ENCODE measurements at regions not wholly inside any gene's neighbourhood (a gene's known extent, or its start where the extent isn't known, plus 50 kb on each side); places are given as distances from the start of the nearest gene placed in this dataset.
A peak's percentile ranks its signal among the peaks of the same experiment; 100 is the strongest.
"Not testable (repeated sequence)": the region's sequence is repeated elsewhere in the genome, so short reads cannot be mapped to it uniquely, and the experiment has no call there.

DNA sequence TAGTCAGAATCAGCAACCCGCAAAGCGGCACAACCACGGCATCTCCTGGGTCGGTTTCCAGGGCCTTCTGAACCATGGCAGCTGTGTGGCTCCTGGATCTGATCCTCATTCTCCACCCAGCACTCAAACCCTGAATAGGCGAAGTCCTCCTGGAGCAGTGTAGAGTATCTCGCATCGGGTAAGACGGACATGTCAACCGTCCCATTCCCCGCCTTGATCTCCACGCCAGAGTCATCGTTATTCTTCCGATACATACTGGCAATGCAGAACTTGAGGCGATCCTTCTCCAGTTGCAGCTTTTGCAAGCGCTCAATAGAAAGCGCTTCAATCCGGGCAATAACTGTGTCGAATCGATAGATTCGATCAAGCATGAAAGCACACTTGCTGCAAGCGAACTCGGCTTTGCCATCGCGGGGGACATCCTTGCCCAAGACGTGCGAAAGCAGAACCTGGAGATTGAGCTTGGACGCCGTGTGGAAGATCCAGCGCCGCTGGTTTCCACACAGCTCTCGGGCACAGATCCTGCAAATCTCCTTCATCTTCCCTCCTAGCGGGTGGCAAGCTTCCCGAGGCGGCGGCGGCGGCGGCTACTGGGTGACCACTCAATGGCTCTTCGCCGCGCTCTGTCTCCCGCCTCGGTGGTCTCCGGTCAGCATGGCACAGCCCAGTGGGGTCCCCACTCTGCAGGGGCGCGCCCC lies 142.9 kb downstream of the NBPF8 start:
- DNase-seq: not testable (repeated sequence)

DNA sequence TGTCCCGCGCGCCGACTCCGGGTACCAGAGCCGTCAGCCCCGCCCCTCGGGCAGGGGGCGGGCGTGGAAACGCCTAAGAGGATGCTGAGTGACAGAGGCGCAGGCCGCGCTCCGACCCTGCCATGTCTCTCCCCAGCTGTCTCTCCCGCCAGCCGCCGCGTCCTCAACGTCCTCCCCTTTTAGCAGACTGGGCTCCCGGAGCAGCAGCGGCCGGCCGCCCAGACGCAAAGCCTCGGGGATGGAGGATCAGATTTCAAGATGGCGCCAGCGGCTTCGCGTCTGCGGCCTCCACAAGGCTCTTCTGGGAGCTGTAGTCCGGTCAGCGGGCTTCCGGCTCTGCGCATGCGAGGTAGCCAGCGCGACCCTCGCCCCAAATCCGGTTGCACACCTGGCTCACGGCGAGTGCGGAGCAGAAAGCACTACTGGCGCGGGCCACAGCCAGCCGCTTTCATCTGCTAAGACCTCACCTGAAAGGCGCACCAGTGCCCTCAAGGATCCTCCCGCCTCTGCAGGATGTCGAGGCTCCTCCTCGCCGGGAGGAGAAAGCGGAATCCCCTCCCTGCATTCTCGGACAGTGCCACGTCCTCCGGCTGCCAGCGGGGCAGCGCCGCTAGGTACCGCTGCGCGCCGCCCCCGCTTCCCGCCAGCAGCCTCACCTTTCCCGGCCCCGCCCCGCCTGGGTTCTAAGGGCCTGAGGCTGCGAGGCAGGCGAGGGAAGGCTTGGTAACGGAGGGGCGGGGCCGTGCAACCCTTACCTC lies 143.6 kb downstream of the NBPF8 start:
- peak; percentile 64 for DNase-seq

DNA sequence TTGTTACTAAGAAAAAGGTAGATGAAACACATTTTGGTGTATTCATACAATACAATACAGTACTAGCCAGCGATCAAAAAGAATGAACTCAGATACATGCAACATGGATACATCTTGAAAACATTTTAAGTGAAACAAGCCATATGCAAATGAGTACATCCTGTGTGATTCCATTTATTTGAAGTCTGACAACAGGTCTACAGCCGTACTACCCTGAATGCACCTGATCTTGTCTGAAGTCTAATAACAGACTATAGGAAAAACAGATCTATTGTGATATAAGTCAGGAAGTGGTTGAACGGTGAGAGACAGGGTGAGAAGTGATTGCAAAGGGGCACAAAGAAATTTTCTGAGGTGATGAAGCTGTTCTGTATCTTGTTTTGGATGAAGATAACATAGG lies 146.9 kb downstream of the NBPF8 start:
- peak; percentile 81 for DNase-seq

DNA sequence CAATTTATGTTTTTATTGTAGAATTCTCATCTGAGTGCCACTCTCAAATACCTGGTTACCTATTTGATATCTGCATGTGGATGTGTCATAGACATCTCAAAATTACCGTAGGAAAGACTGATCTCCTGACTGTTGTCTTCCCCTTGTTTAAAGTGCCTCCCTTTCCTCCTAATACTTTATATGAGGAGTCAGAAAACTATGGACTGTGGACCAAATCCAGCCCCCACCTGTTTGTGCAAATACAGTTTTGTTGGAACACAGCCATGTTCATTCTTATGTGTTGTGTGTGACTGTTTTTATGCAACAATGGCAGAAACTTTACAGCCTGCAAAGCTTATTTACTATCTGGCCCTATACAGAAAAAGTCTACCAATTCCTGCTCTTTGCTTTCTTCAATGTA lies 150.6 kb downstream of the NBPF8 start:
- not testable (repeated sequence) for DNase-seq

DNA sequence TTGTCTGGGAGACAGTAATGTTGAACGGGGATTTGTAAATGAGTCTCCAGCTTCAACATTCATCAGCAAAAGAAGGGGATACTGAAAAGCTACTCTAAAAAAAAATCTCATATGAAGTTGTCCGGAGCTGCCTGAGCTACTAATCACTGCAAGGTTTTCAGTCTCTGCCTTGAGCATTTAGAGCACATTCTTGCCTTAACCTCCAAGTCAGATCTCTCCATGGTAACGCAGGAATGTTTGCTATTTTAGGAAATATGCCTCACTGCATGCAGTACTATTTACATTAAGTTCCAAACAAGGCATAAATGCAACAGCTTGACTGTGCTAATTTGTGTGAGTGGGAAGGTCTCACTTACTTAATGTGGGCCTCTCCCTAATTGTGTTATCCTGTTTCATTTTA lies 152.8 kb downstream of the NBPF8 start:
- not testable (repeated sequence) for DNase-seq

DNA sequence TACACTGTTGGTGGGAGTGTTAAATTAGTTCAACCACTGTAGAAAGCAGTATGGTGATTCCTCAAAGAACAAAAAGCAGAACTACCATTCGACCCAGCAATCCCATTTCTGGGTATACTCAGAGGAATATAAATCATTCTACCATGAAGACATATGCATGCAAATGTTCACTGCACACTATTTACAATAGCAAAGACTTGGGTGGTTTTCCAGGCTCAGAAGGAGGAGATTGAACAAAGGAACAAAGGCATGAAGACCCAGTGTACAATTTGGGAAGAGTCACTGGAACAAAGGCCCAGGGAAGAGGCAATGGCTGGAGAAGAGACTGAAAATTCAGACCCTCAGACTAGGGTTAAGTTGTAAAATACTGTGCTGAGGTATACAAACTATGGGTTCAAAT lies 148.5 kb upstream of the NBPF26 start:
- not testable (repeated sequence) for DNase-seq

DNA sequence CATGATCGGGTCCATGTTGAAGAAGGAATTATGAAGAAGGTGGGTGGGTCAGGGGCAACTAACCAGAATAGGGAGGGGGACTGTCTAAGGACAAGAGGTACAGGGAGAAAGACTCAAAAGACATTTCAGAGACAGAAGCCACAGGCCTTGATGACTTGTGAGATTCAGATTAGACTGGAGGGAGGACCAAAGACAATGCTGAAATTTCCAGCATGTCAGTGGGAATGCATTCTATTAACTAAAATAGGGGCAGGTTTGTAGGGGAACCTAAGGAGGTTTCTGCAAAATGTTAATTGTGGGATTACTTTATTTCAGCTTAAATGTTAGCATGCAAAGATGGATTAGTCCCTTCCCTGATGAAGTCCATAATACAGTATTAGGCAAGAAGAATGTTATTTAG lies 141.6 kb upstream of the NBPF26 start:
- DNase-seq: not testable (repeated sequence)

DNA sequence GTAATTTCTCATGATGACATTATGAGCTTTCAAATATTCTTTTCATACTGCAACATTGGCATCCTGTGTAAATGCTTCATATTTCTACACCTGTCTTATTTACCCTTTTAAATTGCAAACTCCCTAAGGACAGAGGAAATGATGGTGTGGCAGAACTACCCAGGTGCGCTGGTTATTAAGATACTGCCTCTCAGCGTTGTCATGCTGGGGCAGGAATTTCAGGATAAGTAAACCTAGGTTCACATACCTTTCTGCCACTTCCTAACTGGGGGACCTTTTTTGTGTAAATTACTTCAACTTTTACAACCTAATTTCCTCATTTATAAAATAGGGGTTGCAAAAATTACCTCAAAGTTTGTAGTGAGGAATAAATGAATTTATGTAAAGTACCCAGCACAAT lies 137.7 kb upstream of the NBPF26 start:
- not testable (repeated sequence) for DNase-seq

DNA sequence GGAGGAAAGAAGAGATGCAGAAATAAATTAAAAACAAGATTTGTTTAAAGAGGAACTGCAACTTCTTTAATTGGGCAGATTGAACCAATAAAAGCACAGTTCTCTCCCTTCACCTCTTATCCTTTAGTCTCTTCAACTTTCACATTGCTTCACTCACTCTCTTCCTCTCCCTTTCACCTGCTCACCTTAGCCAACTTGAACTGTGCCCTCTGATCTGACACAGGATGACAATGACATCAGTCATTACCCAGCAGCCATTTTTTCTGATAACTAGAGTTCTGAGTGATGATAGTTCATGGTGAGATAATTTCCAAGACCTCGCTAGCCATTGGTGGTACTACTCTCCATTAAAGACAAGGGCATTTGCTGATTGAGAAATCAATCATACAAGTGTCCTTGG lies 134.9 kb upstream of the NBPF26 start:
- DNase-seq: not testable (repeated sequence)

DNA sequence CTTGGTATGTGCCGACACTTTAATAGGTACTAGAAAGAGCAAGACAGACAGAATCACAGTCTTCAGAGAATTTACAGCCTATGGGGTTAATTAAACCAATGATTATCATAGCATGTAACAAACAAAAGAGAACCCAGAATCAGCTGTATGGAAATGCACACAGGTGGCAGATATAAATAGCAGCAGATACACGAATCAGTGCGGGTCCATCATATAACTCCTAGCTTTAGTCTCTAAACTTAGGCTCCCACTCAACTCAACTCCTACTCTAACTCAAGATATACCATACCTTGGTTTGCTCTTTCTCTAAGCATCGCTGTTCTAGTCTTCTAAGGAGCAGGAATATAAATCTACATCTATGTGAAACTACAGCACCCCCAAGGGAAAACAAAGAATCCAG lies 132.0 kb upstream of the NBPF26 start:
- not testable (repeated sequence) for DNase-seq

DNA sequence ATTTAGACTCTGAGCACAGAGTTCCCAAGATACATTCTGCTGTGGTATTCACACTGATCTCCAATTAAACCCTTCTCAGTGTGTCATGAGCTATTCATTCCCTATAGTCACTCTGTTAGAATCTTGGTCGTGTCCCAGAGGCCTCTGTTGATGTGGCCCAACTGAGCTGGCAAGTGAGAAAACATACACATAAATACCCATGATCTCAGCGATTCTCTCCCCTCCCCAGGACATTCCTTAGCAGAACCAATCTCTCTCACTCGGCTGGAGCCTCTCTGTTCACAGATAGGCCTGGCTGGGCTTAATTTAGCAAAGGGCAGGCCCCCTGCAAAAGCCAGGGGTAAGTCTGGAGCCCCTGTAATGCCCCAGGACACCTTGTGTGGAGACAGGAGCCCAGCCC lies 130.8 kb upstream of the NBPF26 start:
- not testable (repeated sequence) for DNase-seq

DNA sequence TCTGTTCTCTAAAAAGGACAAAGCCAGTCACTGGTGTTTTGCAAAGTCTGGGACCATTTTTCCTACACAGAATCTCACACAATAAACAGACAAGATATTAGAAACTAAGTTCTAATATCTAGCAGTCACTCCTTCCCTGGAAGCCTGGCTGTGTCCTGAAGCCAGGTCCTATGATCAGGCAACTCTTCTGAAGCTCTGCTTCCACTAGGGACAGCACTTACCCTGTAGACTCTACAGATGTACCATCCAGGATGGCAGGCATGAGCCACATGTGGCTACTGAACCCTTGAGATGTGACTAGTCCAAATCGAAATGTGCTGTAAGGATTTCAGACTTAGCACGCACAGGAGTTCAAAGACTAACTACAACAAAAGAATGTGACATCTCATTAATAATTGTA lies 130.1 kb upstream of the NBPF26 start:
- not testable (repeated sequence) for DNase-seq

DNA sequence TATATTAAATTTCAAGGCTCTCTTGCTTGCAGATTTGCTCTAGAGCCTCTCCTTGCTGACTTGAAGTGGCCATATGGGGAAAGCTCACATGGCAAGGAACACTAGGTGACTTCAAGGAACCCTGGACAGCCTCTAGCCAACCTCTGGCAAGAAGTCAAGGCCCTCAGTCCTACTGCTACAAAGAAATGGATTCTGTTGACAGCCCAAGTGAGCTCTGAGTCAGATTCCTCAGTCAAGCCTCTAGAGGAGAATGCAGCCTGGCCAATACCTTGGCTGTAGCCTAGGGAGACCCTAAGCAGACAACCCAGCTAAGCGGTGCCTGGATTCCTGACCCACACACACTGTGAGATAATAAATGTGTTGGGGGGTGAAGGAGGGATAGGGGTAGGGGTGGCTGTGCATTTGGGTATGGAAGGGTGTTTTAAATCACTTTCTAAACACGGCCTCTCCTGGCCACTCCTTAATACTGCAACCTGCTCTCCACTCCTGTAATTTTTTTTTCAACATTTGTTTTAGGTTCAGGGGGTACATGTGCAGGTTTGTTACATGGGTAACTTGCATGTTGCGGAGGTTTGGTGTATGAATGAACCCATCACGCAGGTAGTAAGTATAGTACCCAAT lies 125.3 kb upstream of the NBPF26 start:
- not testable (repeated sequence) for DNase-seq

DNA sequence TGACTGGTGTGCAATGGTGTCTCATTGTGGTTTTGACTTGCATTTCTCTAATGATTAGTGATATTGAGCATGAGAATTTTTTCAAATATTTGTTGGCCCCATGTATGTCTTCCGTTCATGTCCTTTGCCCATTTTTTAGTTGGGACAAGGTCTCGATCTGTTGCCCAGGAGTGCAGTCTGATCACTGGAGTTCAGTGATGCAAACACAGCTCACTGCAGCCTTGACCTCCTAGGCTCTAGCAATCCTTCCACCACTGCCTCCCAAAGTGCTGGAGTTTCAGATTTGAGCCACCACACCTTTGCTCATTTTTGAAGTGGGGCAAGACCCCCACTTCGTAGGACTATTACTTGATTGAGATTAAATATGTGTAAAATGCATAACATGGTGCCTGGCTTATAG lies 124.2 kb upstream of the NBPF26 start:
- DNase-seq: not testable (repeated sequence)

DNA sequence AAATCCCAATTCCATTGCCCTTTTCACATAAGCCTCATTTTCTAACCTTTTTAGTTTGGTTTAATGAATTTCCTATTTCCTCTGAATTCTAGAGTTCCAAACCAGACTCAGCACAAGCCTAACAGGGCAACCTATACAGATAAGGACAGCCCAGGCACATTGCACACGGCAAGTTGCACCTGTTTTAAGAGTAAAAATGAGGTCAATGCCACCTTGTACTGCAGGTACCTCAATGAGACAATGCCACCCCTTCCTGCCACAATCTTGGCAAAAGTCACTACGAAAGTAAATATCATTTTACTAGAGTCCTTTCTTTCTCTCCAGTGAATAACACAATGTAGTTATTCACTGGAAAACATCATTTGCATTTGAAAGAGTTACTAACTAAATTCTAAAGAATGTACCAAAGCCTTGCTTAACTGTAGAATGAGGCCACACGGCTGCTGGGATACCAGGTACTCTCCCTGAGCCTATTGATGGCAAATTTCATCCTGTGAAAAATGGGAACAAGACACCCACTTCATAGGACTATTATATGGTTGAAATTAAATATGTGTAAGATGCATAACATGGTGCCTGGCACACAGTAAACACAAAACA lies 123.2 kb upstream of the NBPF26 start:
- DNase-seq: not testable (repeated sequence)

DNA sequence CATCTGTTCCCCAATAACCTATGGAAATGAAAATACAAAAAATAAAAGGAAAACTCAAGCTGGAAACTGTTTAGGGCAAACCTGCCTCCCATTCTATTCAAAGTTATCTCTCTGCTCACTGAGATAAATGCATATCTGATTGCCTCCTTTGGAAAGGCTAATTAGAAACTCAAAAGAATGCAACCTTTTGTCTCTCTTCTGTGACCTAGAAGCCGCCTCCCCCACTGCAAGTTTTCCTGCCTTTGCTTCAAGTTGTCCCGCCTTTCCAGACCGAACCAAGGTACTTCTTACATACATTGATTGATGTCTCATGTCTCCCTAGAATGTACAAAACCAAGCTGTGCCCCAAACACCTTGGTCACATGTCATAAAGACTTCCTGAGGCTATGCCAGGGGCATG lies 115.9 kb upstream of the NBPF26 start:
- not testable (repeated sequence) for DNase-seq

DNA sequence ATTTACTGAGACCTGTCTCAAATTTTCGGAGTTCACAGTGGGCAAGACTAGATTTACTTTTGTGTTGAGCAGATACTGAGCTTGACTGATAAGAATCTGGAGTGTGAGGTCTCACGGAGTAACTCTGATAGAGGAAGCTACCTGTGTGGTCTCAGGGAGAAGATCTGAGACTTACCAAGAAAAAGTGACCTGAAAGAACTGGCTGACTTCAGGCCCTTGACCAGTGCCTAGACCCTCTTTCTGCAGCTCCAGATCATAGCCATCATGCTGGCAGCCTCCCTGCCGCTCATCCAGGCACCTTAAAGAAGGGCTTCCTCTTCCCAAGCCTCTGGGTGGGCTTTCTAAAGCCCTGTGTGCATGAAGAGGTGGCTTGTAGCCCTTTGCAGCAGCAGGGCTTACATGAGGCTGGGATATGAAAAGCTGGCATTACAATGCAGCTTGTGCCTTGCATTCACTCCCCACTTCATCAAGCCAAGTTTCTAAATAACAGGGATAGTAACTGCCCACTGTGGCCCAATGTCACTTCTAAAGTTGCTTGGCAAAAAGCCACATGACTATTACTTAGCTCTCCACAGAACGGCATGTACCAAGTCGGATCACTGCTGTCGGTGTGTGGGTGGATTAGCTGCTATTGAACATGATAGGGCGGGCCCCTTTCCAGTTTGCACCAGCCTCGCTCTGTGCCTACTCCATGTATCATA lies 115.3 kb upstream of the NBPF26 start:
- DNase-seq: not testable (repeated sequence)

DNA sequence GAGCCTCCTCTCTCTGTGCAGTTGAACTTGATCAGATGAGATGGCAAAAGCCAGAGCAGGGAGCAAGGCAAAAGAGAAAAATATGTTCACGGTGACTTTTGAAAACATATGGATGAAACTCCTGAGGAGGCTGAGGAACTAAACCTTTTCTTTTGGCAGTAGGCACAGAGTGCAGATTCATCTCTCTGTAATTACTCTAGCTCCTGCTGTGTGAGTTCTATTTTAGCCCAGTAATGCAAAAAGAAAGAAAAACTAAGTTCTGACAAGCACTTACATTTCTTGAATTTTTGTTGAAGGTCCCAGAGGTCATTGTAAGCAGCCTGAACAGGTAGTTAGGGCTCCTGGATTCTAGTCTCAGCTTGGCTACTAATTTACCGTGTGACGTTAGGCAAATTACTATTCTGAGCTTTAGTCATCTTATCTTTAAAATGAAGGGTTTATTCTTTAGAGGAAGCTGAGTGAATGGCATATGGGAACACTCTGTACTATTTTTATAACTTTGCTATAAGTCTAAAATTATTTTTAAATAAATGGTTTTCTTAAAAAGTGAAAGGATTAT lies 114.7 kb upstream of the NBPF26 start:
- DNase-seq: not testable (repeated sequence)

DNA sequence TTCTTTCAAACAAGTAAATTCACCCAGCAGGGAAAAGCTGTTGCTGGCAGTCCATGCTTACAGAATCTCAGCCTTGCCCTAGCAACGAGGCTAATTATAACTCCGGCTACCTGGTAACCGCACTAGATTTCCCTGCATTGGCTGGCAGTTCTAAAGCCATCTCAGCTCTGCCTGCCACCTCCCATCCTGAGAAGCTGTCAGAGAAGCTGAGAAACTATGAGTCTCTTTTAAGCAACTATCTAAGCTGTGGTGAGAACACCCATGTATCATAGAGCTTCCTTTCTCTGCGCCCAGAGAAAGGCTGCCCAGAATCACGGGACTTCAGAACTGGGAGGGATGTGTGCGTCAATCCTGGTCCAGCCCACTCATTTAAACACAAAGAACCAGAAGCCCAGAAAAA lies 113.9 kb upstream of the NBPF26 start:
- not testable (repeated sequence) for DNase-seq

DNA sequence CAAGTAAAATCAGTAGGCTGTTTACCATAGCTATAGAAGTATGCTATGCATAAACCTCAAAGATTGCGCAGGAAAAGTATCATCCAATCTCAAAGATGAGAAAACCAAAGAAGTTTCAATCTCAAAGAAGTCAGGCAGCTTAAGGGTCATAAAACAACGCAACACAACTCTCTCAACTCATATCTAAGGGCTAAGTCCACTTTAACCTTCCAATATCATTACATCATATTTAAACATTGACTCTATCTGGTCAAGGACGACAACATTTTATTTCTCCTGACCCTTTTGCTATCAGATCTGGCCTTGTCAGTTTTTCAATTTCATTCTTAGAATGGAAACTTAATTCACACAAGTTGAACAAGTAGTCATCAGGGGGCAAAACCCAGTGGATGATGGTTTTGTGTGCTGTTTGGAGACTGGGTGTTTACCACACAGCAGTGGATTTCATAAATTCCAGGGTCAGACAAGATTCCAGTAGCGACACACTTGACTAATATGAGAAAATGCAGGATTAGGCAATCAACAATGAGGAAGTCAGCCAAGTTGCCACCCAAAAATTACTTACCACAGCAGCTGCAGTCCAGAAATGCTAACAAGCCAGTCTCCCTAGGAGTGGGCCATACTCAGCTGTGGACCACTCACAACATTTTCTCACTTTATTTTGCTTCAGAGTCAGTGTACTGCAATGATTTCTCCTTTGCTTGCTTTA lies 108.7 kb upstream of the NBPF26 start:
- DNase-seq: not testable (repeated sequence)

DNA sequence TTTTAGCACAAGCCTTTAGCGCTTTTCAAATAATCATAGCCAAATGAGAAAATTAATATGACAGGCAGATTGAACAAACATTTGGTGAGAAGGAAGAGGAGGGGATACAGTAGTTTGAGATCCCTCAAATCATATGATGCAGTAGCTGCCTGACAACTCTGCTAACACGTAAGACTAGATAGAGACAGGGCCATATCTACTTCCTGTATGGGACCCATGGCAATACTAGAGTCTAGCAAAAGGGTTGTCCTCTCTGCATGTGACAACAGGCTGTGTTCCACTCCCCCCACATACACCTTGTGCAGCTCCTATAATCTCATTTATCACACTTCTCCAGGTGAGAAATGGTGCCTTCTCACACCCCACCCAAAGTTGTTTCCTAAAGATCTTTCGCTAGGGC lies 106.3 kb upstream of the NBPF26 start:
- DNase-seq: not testable (repeated sequence)

Data from CD4-positive, alpha-beta T cell treated with Interleukin-4 for 4 hours (primary cell).